Spleen (tissue), 11 donors: ENCODE measurements at regions not wholly inside any gene's neighbourhood (a gene's known extent, or its start where the extent isn't known, plus 50 kb on each side); places are given as distances from the start of the nearest gene placed in this dataset.

Experiments
- DNase-seq: peaks from one replicate; pipeline ENCODE4 v3.0.0-alpha.2; 2020
- H3K27ac ChIP-seq, 8 donors: fragments of 200-600 bp; sonication (generic) in 7 of 8; 1 replicate in 4 of 8; 2 replicates in 4 of 8; pipeline versions ENCODE4 v1.5.0 to v1.8.0; 2016 to 2021; ENCODE audit warnings: inconsistent platforms in 4 of 8, mild to moderate bottlenecking in 4 of 8, moderate library complexity in 1 of 8
- H3K27me3 ChIP-seq, 7 donors: fragments of 200-600 bp; sonication (generic) in 6 of 7; replicated peaks in 1 of 7; 1 replicate in 4 of 7; 2 replicates in 3 of 7; pipeline versions ENCODE4 v1.5.0 to v1.8.0; 2016 to 2021; ENCODE audit warnings: inconsistent platforms in 3 of 7, mild to moderate bottlenecking in 1 of 7
- H3K36me3 ChIP-seq, 6 donors: fragments of 200-600 bp; sonication (generic) in 5 of 6; 1 replicate in 4 of 6; 2 replicates in 2 of 6; pipeline versions ENCODE4 v1.5.0 to v1.8.0; 2016 to 2021; ENCODE audit warnings: inconsistent platforms in 2 of 6
- H3K4me1 ChIP-seq, 6 donors: fragments of 200-600 bp; sonication (generic) in 5 of 6; 1 replicate in 3 of 6; 2 replicates in 3 of 6; pipeline versions ENCODE4 v1.5.0 to v1.8.0; 2016 to 2021; ENCODE audit warnings: inconsistent platforms in 3 of 6
- H3K4me3 ChIP-seq, 8 donors: fragments of 200-600 bp; sonication (generic) in 7 of 8; 1 replicate in 4 of 8; 2 replicates in 4 of 8; pipeline versions ENCODE4 v1.5.0 to v1.8.0; 2016 to 2021; ENCODE audit warnings: inconsistent platforms in 4 of 8, mild to moderate bottlenecking in 4 of 8, moderate library complexity in 2 of 8
- H3K9me3 ChIP-seq, 8 donors: fragments of 200-600 bp; sonication (generic) in 7 of 8; 1 replicate in 4 of 8; 2 replicates in 4 of 8; pipeline versions ENCODE4 v1.5.0 to v1.8.0; 2016 to 2021; ENCODE audit warnings: inconsistent platforms in 4 of 8
- POLR2A ChIP-seq, 3 donors: fragments of 450-650 bp; IDR thresholded peaks; one replicate each; pipeline ENCODE4 v1.5.1; 2017; ENCODE audit warnings: antibody characterized with exemption in 3 of 3, mild to moderate bottlenecking in 1 of 3
- POLR2AphosphoS5 ChIP-seq, 3 donors: sonication (generic); formaldehyde crosslinking; IDR thresholded peaks; one replicate each; pipeline ENCODE4 v1.5.1; 2017; ENCODE audit warnings: antibody characterized with exemption in 3 of 3
- WGBS, 5 donors: extraction: QIAGEN DNeasy Blood & Tissue Kit in 3 of 5; methylation state at CpG; one replicate each; pipeline versions ENCODE4 v1.1.5 to v1.1.7; 2013 to 2018; 5-methylcytosine and 5-hydroxymethylcytosine counted together
- intact Hi-C: fragments of 100-400 bp; cut with DNase I; formaldehyde crosslinking; loops from one replicate; pipeline ENCODE4 v1.15.0; 2023; ENCODE audit warnings: low total_unique reads
- TF ChIP-seq, protein P1 (sequence below), 11 experiments: fragments of 200-600 bp in 7 of 11; fragments of 450-650 bp in 4 of 11; sonication (generic) in 4 of 11; IDR thresholded peaks in 8 of 11; conservative IDR thresholded peaks in 3 of 11; 1 replicate in 7 of 11; 2 replicates in 4 of 11; pipeline versions ENCODE4 v1.4.0 to v1.8.0; 2016 to 2021; ENCODE audit warnings: antibody characterized with exemption in 11 of 11, inconsistent platforms in 4 of 11, mild to moderate bottlenecking in 1 of 11
- donor health status: healthy with polysubstance abuse.
- donor health status: DM: no; HTN: no; CAD: no; lungs with moderate emphysema.
- donor health status: DM: no; HTN: no; CAD: no.
- donor health status: Bipolar disorder and iron deficiency.
- donor health status: healthy.
- donor health status: DM: no; HTN: no; CAD: no.
- donor health status: DM: yes; HTN: yes; CAD: no.

DNA sequence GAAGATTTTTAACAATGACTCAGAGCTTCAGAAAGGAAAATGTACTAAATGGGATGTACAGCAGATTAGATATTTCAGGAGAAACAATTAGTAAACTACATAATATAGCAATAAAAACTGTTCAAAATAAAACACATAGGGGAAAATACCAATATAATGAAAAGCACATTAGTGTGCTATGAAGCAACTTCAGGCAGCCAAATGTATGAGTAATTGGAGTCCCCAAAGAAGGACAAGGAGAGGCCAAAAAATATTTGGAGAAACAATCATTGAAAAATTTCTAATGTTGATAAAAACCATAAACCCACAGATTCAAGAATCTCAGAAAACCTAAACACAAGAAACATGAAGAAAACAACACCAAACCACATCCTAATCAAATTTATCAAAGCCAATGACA is 129.3 kb upstream of the CHRDL1 start:
- intact Hi-C loops = no loop called here
- H3K4me1 ChIP-seq = no peaks in the 10 kb centered on the region
- H3K27me3 ChIP-seq = no peaks in the 10 kb centered on the region
- H3K9me3 ChIP-seq = no peaks in the 10 kb centered on the region
- no peak for DNase-seq
- no peaks in the 10 kb centered on the region for H3K36me3 ChIP-seq
- H3K4me3 ChIP-seq = no peak overlapping the region
- no peak overlapping the region for H3K27ac ChIP-seq
- TF ChIP-seq POLR2AphosphoS5 (IDR thresholded peaks at IDR 0.05) (no peak), POLR2A (IDR thresholded peaks at IDR 0.05) (no peak)
- TF ChIP-seq, protein P1, sequence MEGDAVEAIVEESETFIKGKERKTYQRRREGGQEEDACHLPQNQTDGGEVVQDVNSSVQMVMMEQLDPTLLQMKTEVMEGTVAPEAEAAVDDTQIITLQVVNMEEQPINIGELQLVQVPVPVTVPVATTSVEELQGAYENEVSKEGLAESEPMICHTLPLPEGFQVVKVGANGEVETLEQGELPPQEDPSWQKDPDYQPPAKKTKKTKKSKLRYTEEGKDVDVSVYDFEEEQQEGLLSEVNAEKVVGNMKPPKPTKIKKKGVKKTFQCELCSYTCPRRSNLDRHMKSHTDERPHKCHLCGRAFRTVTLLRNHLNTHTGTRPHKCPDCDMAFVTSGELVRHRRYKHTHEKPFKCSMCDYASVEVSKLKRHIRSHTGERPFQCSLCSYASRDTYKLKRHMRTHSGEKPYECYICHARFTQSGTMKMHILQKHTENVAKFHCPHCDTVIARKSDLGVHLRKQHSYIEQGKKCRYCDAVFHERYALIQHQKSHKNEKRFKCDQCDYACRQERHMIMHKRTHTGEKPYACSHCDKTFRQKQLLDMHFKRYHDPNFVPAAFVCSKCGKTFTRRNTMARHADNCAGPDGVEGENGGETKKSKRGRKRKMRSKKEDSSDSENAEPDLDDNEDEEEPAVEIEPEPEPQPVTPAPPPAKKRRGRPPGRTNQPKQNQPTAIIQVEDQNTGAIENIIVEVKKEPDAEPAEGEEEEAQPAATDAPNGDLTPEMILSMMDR (IDR thresholded peaks at IDR 0.05 in 8 of 11, conservative IDR thresholded peaks at IDR 0.05 in 3 of 11) = no peak

DNA sequence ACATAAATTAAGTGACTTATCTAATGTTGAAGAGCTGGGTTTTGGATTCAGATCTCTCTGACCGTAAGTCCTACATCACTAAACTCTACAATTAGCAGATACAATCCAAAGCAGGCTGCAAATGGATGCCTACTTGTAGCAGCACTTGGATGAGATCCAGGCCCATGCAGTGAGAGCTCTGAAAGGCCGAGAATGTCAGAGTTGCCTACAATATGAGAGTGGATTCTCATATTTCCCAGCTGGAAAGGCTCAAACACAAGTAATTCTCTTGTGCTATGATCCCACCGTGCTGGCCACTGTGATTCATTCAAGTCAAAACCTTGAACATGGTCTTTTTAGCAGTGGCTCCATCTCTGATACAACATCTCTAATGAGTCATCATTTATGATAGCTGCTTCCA is 125.4 kb upstream of the CHRDL1 start:
- TF ChIP-seq, protein P1 (IDR thresholded peaks at IDR 0.05 in 8 of 11, conservative IDR thresholded peaks at IDR 0.05 in 3 of 11) = no peak
- no peak for TF ChIP-seq POLR2A (IDR thresholded peaks at IDR 0.05)
- no peak for TF ChIP-seq POLR2AphosphoS5 (IDR thresholded peaks at IDR 0.05)
- Histone ChIP-seq H3K4me1 (no peaks in the 10 kb centered on the region), H3K27ac (no peak overlapping the region), H3K9me3 (no peaks in the 10 kb centered on the region), H3K4me3 (no peak overlapping the region), H3K27me3 (no peaks in the 10 kb centered on the region), H3K36me3 (no peaks in the 10 kb centered on the region)
- intact Hi-C loops = no loop called here
- DNase-seq = no peak
- WGBS, 5 donors = 57 to 78% (median 69%) methylated on average over 3 of the region's 3 CpGs

DNA sequence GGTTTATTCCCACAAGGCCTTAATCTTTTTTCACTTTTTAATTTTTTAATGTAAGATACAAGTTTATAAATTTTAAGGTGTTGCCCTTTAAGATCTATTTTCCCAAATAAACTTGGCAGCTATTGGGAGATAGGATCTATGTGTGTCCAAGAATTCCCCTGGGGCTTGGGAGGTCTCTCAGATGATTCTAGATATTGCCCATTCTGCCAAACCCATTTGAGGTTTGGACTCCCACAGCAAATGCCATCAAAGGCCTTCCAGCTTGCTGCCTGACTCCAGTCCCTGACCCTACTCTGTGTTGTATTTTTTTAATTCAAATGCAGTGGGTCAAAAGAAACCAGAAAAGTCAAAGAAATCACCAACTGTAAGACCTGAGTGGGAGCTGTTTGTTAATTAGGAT is 120.0 kb upstream of the CHRDL1 start:
- Histone ChIP-seq H3K27ac (no peak overlapping the region), H3K9me3 (no peaks in the 10 kb centered on the region), H3K4me3 (no peak overlapping the region), H3K36me3 (no peaks in the 10 kb centered on the region), H3K4me1 (no peaks in the 10 kb centered on the region), H3K27me3 (peaks cover 0 to 6% (median 0%) of the 10 kb centered on the region in 7 donors)
- intact Hi-C loops = no loop called here
- no peak for DNase-seq
- TF ChIP-seq, protein P1 (IDR thresholded peaks at IDR 0.05 in 8 of 11, conservative IDR thresholded peaks at IDR 0.05 in 3 of 11) = no peak
- no peak for TF ChIP-seq POLR2A (IDR thresholded peaks at IDR 0.05)
- no peak for TF ChIP-seq POLR2AphosphoS5 (IDR thresholded peaks at IDR 0.05)

DNA sequence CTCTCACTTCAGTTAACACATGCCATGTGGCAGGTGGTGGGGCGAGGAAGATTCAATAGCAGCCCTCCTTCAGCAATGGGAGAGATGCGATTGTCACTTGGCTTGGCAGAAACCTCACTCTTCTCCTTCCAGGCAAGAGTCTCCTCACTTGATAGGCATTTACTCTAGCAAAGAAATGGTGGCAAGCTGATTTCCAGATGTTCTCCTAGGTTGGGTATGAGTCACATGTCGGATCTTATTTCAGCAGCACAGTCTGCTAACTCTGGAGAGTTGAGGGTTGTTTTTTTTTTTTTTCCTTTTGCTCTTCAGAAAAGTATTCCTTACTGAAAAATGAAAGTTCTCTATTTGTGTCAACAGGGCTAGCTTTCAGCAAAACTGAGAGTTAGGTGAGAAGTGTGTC is 119.5 kb upstream of the CHRDL1 start:
- no peak overlapping the region for H3K4me3 ChIP-seq
- intact Hi-C loops = no loop called here
- no peak overlapping the region for H3K27ac ChIP-seq
- TF ChIP-seq POLR2AphosphoS5 (IDR thresholded peaks at IDR 0.05) = no peak
- TF ChIP-seq, protein P1 (IDR thresholded peaks at IDR 0.05 in 8 of 11, conservative IDR thresholded peaks at IDR 0.05 in 3 of 11) = no peak
- no peaks in the 10 kb centered on the region for H3K9me3 ChIP-seq
- H3K27me3 ChIP-seq = peaks cover 0 to 6% (median 0%) of the 10 kb centered on the region in 7 donors
- 47 to 77% (median 71%) methylated on average over 3 of the region's 3 CpGs for WGBS, 5 donors
- no peak for DNase-seq
- H3K4me1 ChIP-seq = no peaks in the 10 kb centered on the region
- no peaks in the 10 kb centered on the region for H3K36me3 ChIP-seq
